Omental fat pad (tissue), 3 donors: ENCODE measurements at regions not wholly inside any gene's neighbourhood (a gene's known extent, or its start where the extent isn't known, plus 50 kb on each side); places are given as distances from the start of the nearest gene placed in this dataset.

Source experiments
- ATAC-seq: fragments of 150-250 bp; one replicate; pipeline ENCODE4 v1.9.1; 2016; ENCODE audit warnings: mild to moderate bottlenecking, moderate library complexity; ENCODE audit not compliant: low FRiP score
- DNase-seq: peaks from one replicate; pipeline ENCODE4 v3.0.0-alpha.2; 2019; ENCODE audit warnings: low spot score
- TF ChIP-seq, protein P1 (sequence below), 3 donors: fragments of 450-650 bp; IDR thresholded peaks; one replicate each; pipeline ENCODE4 v1.5.1; 2016 to 2017; ENCODE audit warnings: antibody characterized with exemption in 3 of 3, mild to moderate bottlenecking in 3 of 3, moderate library complexity in 2 of 3

GRCh38 chr2:129263939-129264338 lies 715.5 kb upstream of the RAB6C start:
- TF ChIP-seq, protein P1, sequence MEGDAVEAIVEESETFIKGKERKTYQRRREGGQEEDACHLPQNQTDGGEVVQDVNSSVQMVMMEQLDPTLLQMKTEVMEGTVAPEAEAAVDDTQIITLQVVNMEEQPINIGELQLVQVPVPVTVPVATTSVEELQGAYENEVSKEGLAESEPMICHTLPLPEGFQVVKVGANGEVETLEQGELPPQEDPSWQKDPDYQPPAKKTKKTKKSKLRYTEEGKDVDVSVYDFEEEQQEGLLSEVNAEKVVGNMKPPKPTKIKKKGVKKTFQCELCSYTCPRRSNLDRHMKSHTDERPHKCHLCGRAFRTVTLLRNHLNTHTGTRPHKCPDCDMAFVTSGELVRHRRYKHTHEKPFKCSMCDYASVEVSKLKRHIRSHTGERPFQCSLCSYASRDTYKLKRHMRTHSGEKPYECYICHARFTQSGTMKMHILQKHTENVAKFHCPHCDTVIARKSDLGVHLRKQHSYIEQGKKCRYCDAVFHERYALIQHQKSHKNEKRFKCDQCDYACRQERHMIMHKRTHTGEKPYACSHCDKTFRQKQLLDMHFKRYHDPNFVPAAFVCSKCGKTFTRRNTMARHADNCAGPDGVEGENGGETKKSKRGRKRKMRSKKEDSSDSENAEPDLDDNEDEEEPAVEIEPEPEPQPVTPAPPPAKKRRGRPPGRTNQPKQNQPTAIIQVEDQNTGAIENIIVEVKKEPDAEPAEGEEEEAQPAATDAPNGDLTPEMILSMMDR (IDR thresholded peaks at IDR 0.05), result no peak
- no peak for DNase-seq
- no peak for ATAC-seq

DNA sequence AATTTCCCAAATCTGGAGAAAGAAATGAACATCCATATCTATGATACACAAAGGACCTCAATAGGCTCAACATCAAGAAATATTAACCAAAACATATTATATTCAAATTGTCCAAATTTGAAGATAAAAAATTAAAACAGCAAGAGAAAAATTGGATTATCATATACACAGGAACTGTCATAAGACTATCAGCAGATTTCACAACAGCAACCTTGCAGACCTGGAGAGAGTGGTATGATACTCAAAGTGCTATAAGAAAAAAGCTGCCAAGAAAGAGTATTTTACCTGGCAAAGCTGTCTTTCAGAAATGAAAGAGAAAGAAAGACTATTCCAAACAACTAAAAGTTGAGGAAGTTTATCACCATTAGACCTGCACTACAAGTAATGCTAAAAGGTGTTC lies 711.9 kb upstream of the RAB6C start:
- DNase-seq, result no peak
- no peak for ATAC-seq
- TF ChIP-seq, protein P1 (IDR thresholded peaks at IDR 0.05), result no peak

- ATAC-seq, result no peak
- TF ChIP-seq, protein P1 (IDR thresholded peaks at IDR 0.05), result no peak
- no peak for DNase-seq
Measured at GRCh38 chr2:129273266-129274037, 706.0 kb upstream of the RAB6C start.

GRCh38 chr2:129274038-129274415 lies 705.4 kb upstream of the RAB6C start:
- no peak for ATAC-seq
- TF ChIP-seq, protein P1 (IDR thresholded peaks at IDR 0.05), result no peak
- DNase-seq, result no peak

DNA sequence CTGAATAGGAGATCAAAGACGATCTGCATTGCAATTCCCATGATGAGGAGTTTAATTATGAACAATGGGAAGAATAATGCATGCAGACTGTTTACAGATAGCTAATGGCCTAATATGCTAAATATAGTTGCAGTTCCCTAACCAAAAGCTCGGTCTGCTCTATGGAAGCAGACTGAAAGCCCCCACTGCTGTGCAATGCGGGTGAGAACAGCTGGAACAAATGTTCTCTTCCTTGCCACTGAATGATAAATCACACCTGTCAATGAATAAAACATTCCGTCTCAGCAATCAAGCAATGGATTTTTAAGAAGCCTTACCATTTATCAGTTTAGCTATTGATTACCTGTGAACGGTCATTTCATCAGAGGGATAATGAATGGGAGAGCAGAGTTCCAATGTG lies 704.5 kb upstream of the RAB6C start:
- TF ChIP-seq, protein P1 (IDR thresholded peaks at IDR 0.05), result no peak
- DNase-seq, result no peak
- ATAC-seq, result no peak

GRCh38 chr2:129275706-129276105 lies 703.8 kb upstream of the RAB6C start:
- ATAC-seq (no peak), DNase-seq (no peak)
- TF ChIP-seq, protein P1 (IDR thresholded peaks at IDR 0.05), result no peak

DNA sequence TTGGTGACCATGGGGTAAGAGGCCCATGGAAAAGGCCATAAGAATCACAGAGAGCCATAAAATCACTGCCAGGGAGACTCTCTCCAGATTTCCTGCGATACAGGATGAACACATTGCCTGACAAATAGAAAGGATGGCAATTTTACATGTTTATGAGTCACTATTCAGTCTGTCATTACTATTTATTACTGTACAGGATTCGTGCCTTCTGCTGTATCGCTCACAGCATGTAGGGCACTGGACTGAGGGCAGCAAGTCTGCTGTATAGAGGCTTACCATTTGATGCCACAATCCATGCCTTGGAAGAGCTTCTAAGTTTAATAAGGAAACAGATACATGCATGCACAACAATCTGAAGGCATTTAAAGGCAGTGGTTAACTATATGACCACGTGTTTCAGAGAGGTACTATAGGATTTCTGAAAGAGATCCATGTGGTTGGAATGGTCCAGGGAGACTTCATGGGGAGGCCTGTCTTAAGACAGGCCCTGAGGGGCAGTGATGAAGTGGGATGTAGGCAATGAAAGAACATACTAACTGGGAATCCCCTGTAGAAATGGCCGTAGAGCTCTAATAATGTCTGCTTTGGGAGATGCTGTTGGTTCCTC lies 702.4 kb upstream of the RAB6C start:
- ATAC-seq (no peak), DNase-seq (no peak)
- TF ChIP-seq, protein P1 (IDR thresholded peaks at IDR 0.05), result no peak
